ENCODE measurements at regions not wholly inside any gene's neighbourhood (a gene's known extent, or its start where the extent isn't known, plus 50 kb on each side); places are given as distances from the start of the nearest gene placed in this dataset.

DNA sequence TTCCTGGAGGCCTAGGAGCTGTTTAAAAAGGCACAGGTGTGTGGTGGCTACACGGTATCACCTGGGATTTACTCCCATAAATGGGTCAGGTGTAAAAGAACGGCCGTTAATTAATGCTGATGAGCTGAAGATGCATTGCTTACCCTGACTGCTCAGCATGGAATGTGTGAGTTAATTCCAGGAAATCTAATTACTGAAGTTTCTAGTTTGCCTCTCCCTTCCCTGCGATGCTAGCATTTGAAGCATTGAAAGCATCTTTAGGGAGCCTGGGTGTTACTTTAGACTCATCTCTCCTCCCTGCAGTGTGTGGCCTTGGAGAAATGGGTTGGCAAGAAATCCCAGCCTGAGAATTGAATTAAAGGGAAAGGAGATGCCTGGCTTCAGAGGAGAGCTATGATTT is 415.9 kb downstream of the FUT8 start:
- H2AK9ac ChIP-seq (replicated peaks; ENCODE audit: low read depth, low read length, poor library complexity): no peak overlapping the region
- no peak overlapping the region for H3K14ac ChIP-seq (replicated peaks; ENCODE audit: low read depth, low read length)
- no CpG with 5 or more reads among the region's 4 CpGs for WGBS, 2 experiments (ENCODE audit: extremely low coverage in 2 of 2, insufficient read length in 1 of 2)
- H2AK5ac ChIP-seq (ENCODE audit: low read depth, low read length): no peak overlapping the region
- no peak overlapping the region for H3K9ac ChIP-seq (ENCODE audit: low read depth, low read length)
- no peak overlapping the region for H2AFZ ChIP-seq (replicated peaks; ENCODE audit: low read length, poor library complexity)
- H2BK5ac ChIP-seq (ENCODE audit: low read depth, low read length, poor library complexity, severe bottlenecking): no peak overlapping the region
- H3K4ac ChIP-seq (ENCODE audit: low read depth, low read length): no peak overlapping the region
- no peaks in the 10 kb centered on the region for H3K9me3 ChIP-seq (ENCODE audit: control insufficient read depth, insufficient read depth, low read length)
- no peaks in the 10 kb centered on the region for H3K36me3 ChIP-seq (ENCODE audit: control insufficient read depth, insufficient read depth, low read length)
- H2BK20ac ChIP-seq (ENCODE audit: low read depth, low read length): no peak overlapping the region
- intact Hi-C loops (cut with micrococcal nuclease): loop anchor here (10.0 kb wide), 1 partner anchor 126 kb away; no protein-coding TSS in a partner anchor
- H3K4me2 ChIP-seq (ENCODE audit: low read depth, low read length): no peak overlapping the region
- no peak overlapping the region for H2BK15ac ChIP-seq (ENCODE audit: low read depth, low read length)
- H3K18ac ChIP-seq (ENCODE audit: low read depth, low read length): no peak overlapping the region
- H4K91ac ChIP-seq (ENCODE audit: insufficient read depth, low read depth, low read length): no peak overlapping the region
- in situ Hi-C loops (cut with MboI; ENCODE audit: low sequenced_read_pairs): loop anchor here (5.0 kb wide), 1 partner anchor 666 kb away; no protein-coding TSS in a partner anchor
- H3K9me1 ChIP-seq (ENCODE audit: insufficient read depth, low read length): no peaks in the 10 kb centered on the region
- DNase-seq: no peak
- H3K27me3 ChIP-seq (ENCODE audit: control insufficient read depth, insufficient read depth, low read length): peaks cover 34% of the 10 kb centered on the region
- no peak for ATAC-seq (ENCODE audit: low read depth)
- H4K8ac ChIP-seq (ENCODE audit: low read depth in 2 of 2, low read length in 2 of 2): no peak overlapping the region
- H3K56ac ChIP-seq (ENCODE audit: extremely low read depth, insufficient read depth, low read length): no peak overlapping the region
- no peak overlapping the region for H3K27ac ChIP-seq (ENCODE audit: insufficient read depth, low read length)
- dilution Hi-C loops (cut with HindIII; ENCODE audit: low sequenced_read_pairs, unreplicated experiment): no loop called here
- H4K5ac ChIP-seq (ENCODE audit: low read depth, low read length): no peak overlapping the region
- ChIA-PET POLR2A (ENCODE audit: unreplicated experiment) (no interaction called here), CTCF (interaction anchor here (0.7 kb wide), 1 partner anchor 407 kb away, joined by 3 read pairs; no protein-coding TSS in a partner anchor)
- TF ChIP-seq MXI1 (IDR thresholded peaks at IDR 0.05; ENCODE audit: borderline replicate concordance, low read depth, low read length): no peak
- TF ChIP-seq CHD1 (IDR thresholded peaks at IDR 0.05; ENCODE audit: low read depth, low read length): no peak
- TF ChIP-seq BHLHE40 (IDR thresholded peaks at IDR 0.05; ENCODE audit: low read depth, low read length): no peak
- no peak for TF ChIP-seq RAD21 (IDR thresholded peaks at IDR 0.05; ENCODE audit: low read length)
- TF ChIP-seq RFX5 (IDR thresholded peaks at IDR 0.05; ENCODE audit: low read depth, low read length): no peak
- TF ChIP-seq MAZ (IDR thresholded peaks at IDR 0.05; ENCODE audit: borderline replicate concordance, low read depth, low read length): no peak
- no peak for TF ChIP-seq RCOR1 (IDR thresholded peaks at IDR 0.05; ENCODE audit: insufficient replicate concordance, low read length)
- TF ChIP-seq, protein P1, sequence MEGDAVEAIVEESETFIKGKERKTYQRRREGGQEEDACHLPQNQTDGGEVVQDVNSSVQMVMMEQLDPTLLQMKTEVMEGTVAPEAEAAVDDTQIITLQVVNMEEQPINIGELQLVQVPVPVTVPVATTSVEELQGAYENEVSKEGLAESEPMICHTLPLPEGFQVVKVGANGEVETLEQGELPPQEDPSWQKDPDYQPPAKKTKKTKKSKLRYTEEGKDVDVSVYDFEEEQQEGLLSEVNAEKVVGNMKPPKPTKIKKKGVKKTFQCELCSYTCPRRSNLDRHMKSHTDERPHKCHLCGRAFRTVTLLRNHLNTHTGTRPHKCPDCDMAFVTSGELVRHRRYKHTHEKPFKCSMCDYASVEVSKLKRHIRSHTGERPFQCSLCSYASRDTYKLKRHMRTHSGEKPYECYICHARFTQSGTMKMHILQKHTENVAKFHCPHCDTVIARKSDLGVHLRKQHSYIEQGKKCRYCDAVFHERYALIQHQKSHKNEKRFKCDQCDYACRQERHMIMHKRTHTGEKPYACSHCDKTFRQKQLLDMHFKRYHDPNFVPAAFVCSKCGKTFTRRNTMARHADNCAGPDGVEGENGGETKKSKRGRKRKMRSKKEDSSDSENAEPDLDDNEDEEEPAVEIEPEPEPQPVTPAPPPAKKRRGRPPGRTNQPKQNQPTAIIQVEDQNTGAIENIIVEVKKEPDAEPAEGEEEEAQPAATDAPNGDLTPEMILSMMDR (conservative IDR thresholded peaks at IDR 0.05; ENCODE audit: low read depth, low read length): no peak
- TF ChIP-seq, protein P2, sequence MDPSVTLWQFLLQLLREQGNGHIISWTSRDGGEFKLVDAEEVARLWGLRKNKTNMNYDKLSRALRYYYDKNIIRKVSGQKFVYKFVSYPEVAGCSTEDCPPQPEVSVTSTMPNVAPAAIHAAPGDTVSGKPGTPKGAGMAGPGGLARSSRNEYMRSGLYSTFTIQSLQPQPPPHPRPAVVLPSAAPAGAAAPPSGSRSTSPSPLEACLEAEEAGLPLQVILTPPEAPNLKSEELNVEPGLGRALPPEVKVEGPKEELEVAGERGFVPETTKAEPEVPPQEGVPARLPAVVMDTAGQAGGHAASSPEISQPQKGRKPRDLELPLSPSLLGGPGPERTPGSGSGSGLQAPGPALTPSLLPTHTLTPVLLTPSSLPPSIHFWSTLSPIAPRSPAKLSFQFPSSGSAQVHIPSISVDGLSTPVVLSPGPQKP (IDR thresholded peaks at IDR 0.05; ENCODE audit: borderline replicate concordance, low read depth, low read length): no peak
- TF ChIP-seq MAFK (IDR thresholded peaks at IDR 0.05; ENCODE audit: low read depth, low read length): no peak
- TF ChIP-seq SMC3 (IDR thresholded peaks at IDR 0.05; ENCODE audit: low read depth, low read length): no peak
- no peak for TF ChIP-seq FOS (IDR thresholded peaks at IDR 0.05; ENCODE audit: low read depth, low read length)
- no peak for TF ChIP-seq CEBPB (IDR thresholded peaks at IDR 0.05; ENCODE audit: low read depth, low read length)
- no peak for TF ChIP-seq NFE2L2 (IDR thresholded peaks at IDR 0.05; ENCODE audit: low read depth, low read length)
- H3K4me3 ChIP-seq (ENCODE audit: insufficient read depth, low read depth, low read length): no peak overlapping the region
- H2BK120ac ChIP-seq (ENCODE audit: low read depth, low read length): no peak overlapping the region
- no TSS peak for BruUV-seq (replicated peaks)
- no peak overlapping the region for H3K23ac ChIP-seq (ENCODE audit: low read depth, low read length)
- no peaks in the 10 kb centered on the region for H4K20me1 ChIP-seq (ENCODE audit: insufficient read depth, low read length)
- H3K79me1 ChIP-seq (ENCODE audit: low read depth in 1 of 2, low read length in 2 of 2): no peaks in the 10 kb centered on the region
- H3K4me1 ChIP-seq (ENCODE audit: control insufficient read depth, insufficient read depth, low read length): no peaks in the 10 kb centered on the region
